Fibroblast of skin of left biceps (primary cell): ENCODE measurements at regions not wholly inside any gene's neighbourhood (a gene's known extent, or its start where the extent isn't known, plus 50 kb on each side); places are given as distances from the start of the nearest gene placed in this dataset.

Experiments used
- DNase-seq, 2 experiments: peaks; one replicate each; pipeline ENCODE4 v3.0.0-alpha.2; 2013; ENCODE audit warnings: low read depth in 2 of 2

GRCh38 chr7:156309016-156309620 lies 331.5 kb upstream of the RNF32 start:
- no peak for DNase-seq

- no peak for DNase-seq
Measured at GRCh38 chr7:156307193-156307592, 333.4 kb upstream of the RNF32 start.

DNA sequence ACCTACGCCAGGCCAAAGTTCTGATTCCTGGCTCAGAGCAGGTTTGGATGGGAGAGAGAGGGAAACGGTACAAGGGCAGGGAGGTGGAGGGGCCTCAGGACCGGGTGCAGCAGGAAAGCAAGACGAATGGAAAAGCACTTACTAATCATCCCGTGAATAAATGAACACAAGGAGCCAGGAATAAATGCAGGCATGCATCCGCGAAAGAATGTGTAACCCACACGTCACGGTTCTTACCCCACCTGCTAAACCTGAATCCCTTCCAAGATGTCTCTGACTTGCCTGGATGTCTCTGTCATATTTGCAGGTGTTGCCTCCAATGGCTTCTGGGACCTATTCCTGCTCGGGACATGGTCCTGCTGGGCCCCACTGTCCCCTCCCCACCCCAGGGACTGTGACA lies 335.2 kb upstream of the RNF32 start:
- no peak for DNase-seq

DNA sequence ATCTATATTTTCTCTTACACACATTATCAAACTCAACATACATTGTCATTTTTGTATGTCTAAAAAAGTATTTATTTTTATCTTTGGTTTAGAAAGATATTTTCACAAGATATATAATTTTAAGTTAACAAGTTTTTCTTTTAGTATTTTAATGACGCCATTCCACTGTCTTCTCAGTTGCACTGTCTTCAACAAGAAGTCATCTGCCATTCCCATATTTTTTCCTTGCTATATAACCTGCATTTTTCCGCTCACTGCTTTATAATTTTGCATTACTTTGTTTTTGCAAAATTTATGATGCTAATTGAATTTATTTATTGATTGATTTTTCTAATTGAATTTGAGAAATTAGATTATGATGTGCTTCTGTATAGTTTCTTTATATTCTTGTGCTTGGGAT lies 357.8 kb upstream of the RNF32 start:
- no peak for DNase-seq

DNA sequence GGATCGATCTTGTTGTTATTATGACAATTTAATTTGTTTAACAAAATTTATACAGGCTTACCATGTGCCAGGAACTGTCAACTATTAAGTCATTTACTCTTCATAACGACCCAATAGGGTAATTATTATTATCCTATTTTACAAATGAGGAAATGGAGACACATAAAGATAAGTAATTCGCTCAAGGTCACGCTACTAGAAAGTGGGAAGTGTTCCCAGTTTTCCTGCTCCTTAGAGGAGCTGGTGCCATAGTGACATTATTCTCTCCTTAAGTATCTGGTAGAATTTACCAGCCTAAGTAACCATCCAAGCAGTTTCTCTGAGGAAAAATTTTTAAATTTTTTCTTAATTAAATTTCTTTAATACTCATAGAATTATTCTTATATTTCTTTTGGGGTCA lies 360.9 kb upstream of the RNF32 start:
- no peak for DNase-seq

- no peak for DNase-seq
Measured at GRCh38 chr7:156275292-156275691, 365.3 kb upstream of the RNF32 start.

GRCh38 chr7:156274557-156274956 lies 366.0 kb upstream of the RNF32 start:
- DNase-seq = no peak

GRCh38 chr7:156261581-156261980 lies 379.0 kb upstream of the RNF32 start:
- no peak for DNase-seq

GRCh38 chr7:156257904-156258303 lies 382.7 kb upstream of the RNF32 start:
- no peak for DNase-seq

- no peak for DNase-seq
Measured at GRCh38 chr7:156255635-156256034, 384.9 kb upstream of the RNF32 start.

DNA sequence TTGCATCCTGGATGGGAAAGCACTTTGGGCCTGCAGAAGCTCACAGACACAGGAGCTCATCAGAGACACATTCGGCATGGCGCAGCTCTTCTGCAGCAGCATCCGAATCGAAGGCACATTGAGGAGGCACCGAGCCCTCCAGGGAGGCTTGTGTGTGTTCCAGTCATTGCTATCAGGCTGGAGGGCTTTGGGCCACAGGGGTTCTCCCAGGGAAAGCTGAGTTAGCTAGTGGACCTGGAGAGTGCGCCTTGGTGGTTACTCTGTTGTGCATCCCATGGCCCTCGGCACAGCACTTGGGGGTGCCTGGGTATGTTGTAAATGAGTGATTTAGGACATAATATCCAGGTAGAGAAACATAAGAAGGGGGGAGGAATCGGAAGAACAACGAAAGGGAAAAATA lies 388.7 kb upstream of the RNF32 start:
- DNase-seq = no peak

DNA sequence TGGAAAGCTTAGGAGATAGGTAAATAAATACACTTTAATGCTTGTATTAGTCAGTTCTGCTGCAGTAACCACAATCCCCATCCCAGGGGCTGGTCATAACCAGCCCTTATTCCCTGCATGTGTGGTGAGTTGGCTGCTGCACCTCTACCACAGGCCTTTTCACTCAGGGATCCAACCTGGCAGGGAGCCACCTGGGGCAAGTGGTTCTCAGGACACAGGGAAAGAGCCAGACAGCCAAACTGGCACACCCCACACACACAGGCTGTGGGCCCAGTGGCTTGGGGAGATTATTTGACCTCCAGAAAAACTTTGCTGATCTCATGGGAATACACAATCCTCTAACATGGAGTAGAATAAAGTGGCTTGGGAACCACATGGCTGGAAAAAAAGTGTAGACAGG lies 400.0 kb upstream of the RNF32 start:
- no peak for DNase-seq

DNA sequence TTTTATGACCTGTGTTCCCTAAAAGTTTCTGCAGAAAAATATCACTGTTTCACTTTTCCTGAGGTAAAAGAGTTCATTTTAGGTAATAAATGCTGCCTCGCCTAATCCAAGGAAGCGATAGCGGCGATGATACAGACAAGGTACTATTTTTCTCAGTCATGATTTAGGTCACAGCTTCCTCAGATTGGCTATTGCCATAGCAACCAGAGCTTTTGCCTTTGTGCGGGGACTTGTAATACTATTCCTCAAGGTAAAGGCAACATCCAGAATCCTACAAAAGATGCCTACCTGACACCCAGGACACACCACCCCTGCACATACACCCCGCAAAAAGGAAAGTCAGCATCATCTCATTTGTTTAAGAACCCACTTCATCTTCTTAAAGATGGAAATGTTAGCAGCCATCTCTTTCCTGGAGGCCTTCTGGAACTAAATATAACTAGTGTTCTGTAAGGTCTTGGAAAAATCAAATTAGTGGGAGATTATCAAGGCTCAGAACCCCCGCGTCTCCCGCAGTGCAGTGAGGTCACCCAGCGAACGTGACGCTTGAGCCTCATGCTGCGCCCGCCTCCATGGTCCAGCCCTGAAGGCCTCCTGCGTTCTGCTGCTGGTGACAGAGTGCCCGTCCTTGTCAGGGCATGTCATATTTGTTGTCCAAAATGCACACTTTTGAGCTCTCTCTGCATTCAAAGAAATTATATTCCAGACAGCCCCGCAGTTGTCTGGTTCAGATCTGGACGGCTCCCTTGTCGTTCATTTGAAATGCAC lies 402.0 kb upstream of the RNF32 start:
- no peak for DNase-seq

DNA sequence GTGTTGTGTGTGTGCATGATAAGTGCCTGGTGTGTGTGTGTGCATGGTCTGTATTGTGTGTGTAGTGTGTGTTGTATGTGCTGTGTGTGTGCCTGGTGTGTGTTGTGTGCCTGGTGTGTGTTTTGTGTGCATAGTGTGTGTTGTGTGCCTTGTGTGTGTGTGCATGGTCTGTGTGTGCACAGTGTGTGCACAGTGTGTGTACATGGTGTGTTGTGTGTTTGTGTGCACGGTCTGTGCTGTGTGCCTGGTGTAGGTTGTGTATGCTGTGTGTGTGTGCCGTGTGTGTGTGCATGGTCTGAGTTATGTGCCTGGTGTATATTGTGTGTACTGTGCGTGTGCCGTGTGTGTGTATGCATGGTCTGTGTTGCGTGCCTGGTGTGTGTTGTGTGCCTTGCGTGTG lies 403.0 kb upstream of the RNF32 start:
- DNase-seq = no peak

DNA sequence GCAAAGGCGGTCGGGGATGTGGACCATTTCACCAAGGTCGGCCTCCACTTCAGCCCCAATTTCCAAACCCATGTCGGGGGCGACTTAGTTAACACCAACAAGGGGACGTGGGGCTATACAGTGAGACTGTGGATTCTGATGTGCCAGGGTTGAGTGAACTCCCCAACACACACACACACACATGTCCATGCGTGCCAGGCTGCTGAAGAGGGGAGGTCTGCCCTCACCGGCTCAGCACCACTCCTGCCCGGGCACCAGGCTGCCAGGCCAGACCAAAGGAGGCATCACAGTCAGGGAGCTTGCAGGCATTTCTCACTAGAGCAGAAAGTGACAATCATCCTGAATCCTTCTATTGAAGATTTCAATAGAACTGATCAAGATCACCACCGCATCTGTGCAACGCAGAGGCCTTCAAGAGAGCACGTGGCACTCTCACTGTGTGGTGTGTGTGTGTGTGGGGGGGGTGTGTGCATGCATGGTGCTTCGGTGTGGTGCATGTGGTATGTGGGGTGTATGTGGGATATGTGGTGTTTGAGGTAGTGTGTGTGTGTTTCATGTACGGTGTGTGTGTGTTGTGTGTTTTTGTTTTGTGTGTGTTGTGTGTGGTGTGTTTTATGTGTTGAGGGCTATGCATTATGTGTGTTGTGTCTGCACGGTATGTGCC lies 403.5 kb upstream of the RNF32 start:
- no peak for DNase-seq

GRCh38 chr7:156236181-156236889 lies 404.2 kb upstream of the RNF32 start:
- no peak for DNase-seq

DNA sequence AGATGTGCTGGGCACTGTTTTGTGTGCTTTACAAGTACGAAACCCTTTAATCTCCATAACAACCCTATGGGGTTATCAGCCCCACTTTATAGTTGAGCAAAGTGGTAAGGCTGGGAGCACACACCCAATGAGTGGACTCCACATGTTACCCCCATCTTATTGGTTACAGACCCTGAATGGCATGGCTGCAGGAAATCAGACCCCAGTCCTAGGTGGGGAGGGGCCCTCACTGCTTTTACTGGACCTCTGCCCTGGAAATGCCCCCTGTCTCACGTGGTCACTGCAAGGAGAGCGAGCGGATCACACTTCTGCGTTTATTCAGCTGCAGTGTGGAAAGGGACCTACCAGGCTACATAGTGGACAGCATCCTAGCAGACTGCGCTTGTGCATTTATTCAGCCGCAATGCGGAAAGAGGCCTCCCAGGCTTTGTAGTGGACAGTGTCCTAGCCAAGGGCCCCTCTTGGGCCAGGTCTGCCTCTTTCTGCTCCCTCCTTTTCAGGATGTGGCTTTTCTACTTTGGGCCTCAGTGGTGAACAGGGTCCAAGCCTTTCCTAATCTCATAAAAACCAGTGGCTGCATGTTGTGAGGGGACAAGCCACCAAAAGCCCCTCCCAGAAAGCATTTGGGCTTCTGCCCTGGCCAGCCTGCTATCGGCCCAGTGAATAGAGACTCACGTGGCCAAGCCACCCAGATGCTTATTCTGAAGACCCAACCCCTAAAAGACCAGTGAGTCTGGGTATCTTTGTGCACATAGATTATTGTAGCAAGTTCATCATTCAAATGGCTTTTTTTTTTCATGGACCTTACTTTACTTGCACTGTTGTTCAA lies 405.7 kb upstream of the RNF32 start:
- DNase-seq = no peak

DNA sequence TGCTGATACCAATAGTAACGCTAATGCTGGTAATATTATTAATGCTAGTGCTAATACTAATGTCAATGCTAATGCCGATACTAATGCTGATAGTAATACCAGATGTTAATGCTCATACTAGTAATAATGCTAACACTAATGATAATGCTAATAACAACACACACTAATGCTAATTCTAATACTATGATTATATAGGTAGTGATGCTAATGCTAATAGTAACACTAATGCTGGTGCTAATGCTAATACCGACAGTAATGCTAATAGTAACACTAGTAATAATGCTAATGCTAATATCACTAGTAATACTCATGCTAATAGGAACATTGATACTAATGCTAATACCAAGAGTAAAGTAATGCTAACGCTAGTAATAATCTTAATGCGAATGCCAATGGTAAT lies 406.4 kb upstream of the RNF32 start:
- no peak for DNase-seq

DNA sequence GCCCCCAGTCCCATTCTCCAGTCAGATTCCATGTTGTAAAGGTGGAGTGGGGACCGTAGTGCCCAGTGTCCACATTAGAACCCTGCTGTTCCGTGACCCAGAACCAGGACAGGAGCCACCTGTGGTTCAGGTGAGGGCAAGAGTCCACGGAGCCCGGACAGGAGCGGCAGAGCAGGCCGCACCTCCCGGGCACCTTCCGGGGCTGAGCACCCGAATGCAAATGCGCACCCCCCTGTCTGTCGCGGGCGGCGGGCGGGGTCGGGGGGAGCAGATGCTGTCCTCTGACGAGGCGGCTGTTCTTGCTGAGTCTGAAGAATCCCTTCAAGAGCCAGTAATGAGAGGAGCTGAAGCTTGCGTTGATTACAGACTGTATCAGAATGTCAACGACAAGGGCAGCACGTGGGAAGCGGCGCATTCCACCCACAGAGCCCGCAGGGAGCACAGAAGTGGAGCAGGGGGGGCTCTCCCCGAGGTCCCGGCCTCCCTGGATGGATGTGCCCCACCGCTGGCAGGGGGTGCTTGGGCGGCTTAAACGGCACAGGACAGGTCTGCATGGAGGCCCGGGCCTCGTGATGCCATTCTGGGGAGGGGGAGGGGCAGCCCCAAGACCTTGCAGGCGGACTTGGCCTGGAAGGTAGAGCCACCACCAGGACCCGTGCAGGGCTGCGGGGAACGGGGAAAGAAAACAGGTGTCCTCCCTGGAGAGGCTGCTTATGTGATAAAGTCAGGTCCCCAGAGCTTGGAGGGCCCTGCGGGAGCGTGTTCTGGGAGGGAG lies 407.5 kb upstream of the RNF32 start:
- no peak for DNase-seq

DNA sequence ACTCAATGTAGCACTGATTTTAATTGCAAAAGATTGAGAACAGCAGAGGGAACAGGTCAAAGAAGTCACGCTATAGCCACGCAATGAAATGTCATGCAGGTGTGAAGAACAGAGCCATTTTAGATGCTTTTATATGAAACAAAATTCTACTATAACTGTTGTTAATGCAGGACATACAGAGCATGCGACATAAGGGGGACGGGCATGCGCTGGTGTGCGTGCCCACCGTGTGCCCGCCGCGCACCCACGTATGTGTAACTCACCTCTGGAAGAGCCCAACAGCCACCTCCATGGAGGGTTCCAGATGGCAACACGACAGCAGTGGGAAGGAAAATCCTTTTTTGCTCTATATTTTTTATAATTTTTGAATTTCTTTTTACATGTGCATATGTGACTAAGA lies 410.0 kb upstream of the RNF32 start:
- DNase-seq = no peak

GRCh38 chr7:156224833-156225225 lies 412.6 kb upstream of the SHH start:
- DNase-seq = no peak
